Urinary bladder (tissue), 3 donors: ENCODE measurements at regions not wholly inside any gene's neighbourhood (a gene's known extent, or its start where the extent isn't known, plus 50 kb on each side); places are given as distances from the start of the nearest gene placed in this dataset.
"Not testable (repeated sequence)": the region's sequence is repeated elsewhere in the genome, so short reads cannot be mapped to it uniquely, and the experiment has no call there.

Experiments
- DNase-seq: peaks from one replicate; pipeline ENCODE4 v3.0.0-alpha.2; 2015; ENCODE audit errors: extremely low spot score
- H3K27ac ChIP-seq: one replicate; pipeline ENCODE4 v1.5.1; 2013; ENCODE audit warnings: low read depth, mild to moderate bottlenecking, moderate library complexity
- H3K36me3 ChIP-seq: one replicate; pipeline ENCODE4 v1.6.1; 2013; ENCODE audit warnings: mild to moderate bottlenecking, moderate library complexity; ENCODE audit not compliant: insufficient read depth
- H3K4me1 ChIP-seq: one replicate; pipeline ENCODE4 v1.6.1; 2013; ENCODE audit warnings: mild to moderate bottlenecking, moderate library complexity; ENCODE audit not compliant: insufficient read depth
- H3K4me3 ChIP-seq: one replicate; pipeline ENCODE4 v1.5.1; 2013; ENCODE audit warnings: low read depth, low read length
- WGBS: extraction: QIAGEN DNeasy Blood & Tissue Kit; methylation state at CpG from one replicate; pipeline ENCODE4 v1.1.7; 2013; 5-methylcytosine and 5-hydroxymethylcytosine counted together
- donor health status: healthy with polysubstance abuse.
- donor health status: healthy.

DNA sequence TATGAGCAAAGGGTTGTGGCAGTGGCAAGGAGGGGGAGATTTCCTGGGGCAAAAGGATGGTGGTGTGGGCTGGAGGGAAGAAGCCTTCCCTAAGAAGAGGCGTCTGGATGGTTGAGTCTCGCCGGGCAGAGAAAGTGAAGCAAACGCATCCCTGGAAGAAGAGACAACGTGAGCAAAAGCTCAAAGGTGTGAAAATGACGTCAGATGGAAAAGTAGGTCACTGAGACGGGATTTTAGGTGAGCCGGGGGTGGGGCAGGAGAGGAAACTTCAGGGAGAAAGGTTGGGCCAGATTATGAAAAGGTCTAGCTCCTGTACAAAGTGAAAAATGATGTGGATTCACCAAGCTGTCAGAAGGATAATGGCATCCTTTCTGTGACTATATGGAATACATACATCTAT lies 95.3 kb upstream of the KCNE2 start:
- Histone ChIP-seq H3K4me3 (no peak overlapping the region), H3K36me3 (no peaks in the 10 kb centered on the region), H3K4me1 (no peaks in the 10 kb centered on the region), H3K27ac (no peak overlapping the region)
- WGBS = 92% methylated on average over 8 of the region's 8 CpGs
- no peak for DNase-seq

DNA sequence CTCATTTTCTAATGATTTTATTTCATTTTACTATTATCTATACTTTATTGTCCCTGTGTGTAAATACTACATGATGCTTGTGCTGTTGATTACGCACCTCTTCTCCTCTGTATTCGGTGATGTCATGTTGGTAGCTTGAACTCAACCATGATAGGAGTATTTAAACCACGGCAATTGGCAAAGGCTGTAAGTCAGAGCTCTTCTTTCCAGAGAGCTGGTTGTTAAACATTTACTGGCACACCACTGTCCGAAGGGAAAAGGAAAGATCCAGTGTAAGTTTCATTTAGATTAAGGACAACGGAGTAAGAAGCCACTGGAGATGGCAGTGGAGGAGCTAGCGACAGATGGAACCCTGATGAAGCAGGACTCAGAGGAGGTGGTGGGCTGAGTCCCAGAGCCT lies 93.4 kb upstream of the KCNE2 start:
- no peak for DNase-seq
- WGBS = 90% methylated on average over 6 of the region's 6 CpGs

DNA sequence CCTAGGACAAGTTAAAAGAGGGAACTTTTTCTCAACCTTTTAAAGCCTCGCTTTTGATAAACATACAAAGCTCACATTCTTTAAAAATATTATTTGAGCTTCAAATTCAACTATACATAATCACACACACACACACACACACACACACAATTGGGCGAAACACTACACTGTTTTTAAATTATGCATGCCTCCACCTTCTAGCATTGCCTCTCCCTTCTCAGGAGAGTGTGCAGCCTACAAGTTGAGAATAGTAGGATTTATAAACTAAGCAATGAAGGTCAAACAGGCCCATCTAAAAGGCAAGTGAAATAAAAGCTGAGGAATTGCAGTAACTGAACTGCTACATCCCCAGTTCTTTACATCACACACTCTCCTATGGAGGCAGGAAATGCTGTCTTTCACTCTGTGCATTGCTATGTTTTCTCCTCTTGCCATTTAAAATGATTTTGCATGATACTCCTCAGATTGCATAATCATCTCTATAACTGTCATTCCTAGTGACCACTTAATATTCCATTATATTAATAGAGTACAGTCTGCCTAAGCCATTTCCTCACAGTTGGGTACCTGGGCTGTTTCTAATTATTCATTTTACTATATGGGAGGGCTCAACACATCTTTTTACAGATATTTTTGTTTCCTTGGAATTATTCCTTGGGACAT lies 92.5 kb upstream of the KCNE2 start:
- DNase-seq = no peak
- WGBS = 94% methylated on average over 2 of the region's 2 CpGs
- H3K4me3 ChIP-seq = no peak overlapping the region
- no peak overlapping the region for H3K27ac ChIP-seq
- H3K4me1 ChIP-seq = no peaks in the 10 kb centered on the region
- H3K36me3 ChIP-seq = no peaks in the 10 kb centered on the region

More for the DNA sequence above, 93.4 kb upstream of the KCNE2 start:
- Histone ChIP-seq H3K36me3 (no peaks in the 10 kb centered on the region), H3K27ac (no peak overlapping the region), H3K4me1 (no peaks in the 10 kb centered on the region), H3K4me3 (no peak overlapping the region)

DNA sequence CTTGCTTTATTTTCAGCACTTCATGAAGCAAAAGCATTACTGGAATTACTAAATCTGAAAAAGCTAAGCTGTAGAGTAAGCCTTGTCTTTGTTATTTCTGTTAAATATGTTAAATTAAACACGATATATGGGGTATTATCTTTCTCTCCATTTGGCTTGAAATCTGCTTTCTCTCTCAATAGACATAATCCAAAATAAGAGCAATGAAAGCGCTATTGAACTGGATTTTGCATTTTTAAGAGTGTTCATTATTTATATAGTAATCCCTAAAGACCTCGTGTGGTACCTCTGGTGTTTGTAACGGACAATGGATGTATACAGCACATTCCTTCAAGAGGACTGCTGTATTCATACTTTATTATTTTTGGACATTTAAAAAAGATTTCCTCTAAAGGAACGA lies 91.5 kb upstream of the KCNE2 start:
- H3K4me3 ChIP-seq = no peak overlapping the region
- H3K36me3 ChIP-seq = no peaks in the 10 kb centered on the region
- DNase-seq = no peak
- no peak overlapping the region for H3K27ac ChIP-seq
- WGBS = 71% methylated on average over 5 of the region's 5 CpGs
- H3K4me1 ChIP-seq = no peaks in the 10 kb centered on the region

DNA sequence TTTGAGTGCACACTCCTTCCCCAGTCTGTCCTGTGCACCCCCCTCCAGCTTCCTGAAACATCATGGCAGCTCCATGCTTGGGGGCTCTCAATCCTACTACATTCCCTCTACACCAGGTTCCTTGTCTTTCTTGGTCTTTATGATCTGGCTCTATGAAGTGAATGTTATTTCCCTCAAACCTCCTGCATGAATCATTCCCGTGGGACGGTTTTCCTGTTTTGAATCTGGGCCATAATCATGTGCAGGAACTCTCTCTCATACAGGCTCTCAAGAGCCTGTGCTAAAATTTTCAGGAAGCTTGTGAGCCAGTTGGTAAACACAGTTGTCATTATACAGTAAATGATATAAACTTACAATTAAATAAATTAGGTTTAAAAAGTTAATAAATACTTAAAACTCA lies 89.8 kb upstream of the KCNE2 start:
- Histone ChIP-seq H3K4me3 (no peak overlapping the region), H3K4me1 (no peaks in the 10 kb centered on the region), H3K36me3 (no peaks in the 10 kb centered on the region), H3K27ac (no peak overlapping the region)
- DNase-seq = no peak
- 40% methylated on average over 2 of the region's 2 CpGs for WGBS

DNA sequence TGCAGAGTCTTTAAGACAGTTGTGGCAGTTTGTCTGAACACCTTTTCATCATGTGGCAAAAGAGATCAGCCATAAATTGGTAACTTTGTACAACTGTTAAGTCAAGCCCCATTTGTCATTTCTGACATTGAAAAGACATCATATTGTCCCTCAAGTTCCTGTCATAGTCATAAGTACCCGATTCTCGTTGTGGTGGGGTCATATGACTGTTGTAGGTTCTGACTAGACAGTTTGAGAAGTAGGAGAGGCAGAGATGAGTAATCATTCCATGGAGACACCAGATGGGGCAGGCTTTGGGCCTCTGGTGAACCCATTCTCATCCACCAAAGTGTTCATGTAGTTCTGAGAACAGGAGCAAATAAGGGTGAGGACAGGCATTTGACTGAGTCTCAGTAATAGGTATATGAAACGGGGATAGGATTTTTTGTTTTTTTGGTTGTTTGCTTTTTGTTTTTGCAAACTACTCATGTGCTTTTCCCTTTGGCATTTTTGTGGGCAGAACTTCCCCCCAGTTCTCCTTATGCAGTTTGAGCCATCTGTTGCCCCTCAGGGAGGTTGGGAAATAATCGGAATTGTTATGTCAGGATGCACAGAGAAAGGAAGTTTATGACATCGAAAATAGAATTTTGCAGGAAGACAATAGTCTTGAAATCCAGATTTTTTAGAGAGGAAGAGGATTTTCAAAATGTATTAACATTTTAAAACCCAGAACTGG lies 86.9 kb upstream of the KCNE2 start:
- no peak overlapping the region for H3K27ac ChIP-seq
- WGBS = 78% methylated on average over 5 of the region's 5 CpGs
- no peak overlapping the region for H3K4me3 ChIP-seq
- H3K4me1 ChIP-seq = peaks cover 3% of the 10 kb centered on the region
- no peaks in the 10 kb centered on the region for H3K36me3 ChIP-seq
- no peak for DNase-seq

DNA sequence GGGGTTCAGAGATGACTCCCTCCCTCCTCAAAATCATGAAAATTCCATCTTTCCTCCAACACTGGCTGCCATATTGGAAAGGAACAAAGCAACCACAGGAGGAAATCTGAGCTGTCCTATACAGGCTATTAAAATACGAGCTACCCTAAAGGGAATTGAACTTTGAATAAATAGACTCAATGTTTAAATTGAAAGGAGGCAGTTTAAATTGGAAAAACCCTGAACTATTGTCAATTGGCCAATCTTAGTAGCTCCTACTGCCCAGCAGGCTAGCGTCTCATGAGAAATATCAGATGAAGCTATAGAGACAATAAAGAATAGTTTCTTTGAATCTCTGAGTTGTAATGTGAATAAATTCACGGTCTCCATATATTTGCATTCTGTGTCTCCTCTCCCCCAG lies 85.4 kb upstream of the KCNE2 start:
- peaks cover 3% of the 10 kb centered on the region for H3K4me1 ChIP-seq
- 95% methylated on average over 3 of the region's 3 CpGs for WGBS

DNA sequence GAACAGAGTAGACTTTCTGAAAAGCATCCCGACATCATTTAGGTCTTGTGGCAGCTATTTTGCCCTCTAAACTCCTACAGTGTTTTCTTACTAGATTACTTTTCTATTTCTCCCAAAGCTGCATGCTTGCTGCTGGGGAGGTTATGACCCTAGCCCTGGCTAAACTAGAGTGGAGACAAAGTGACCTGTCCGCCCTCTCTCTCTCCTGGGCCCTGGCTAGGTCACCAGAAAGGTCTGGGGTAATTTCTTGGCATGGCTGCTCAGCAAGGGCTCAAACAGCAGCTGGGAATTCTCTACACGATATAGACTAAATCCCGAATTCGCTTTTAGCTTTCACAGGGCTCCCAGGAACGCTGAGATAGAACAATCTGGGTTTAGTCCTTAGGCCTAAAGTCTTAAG lies 84.5 kb upstream of the KCNE2 start:
- Histone ChIP-seq H3K4me3 (no peak overlapping the region), H3K27ac (no peak overlapping the region), H3K36me3 (no peaks in the 10 kb centered on the region), H3K4me1 (peaks cover 3% of the 10 kb centered on the region)
- WGBS = 58% methylated on average over 6 of the region's 6 CpGs
- no peak for DNase-seq

More for the DNA sequence above, 85.4 kb upstream of the KCNE2 start:
- Histone ChIP-seq H3K4me3 (no peak overlapping the region), H3K27ac (no peak overlapping the region), H3K36me3 (no peaks in the 10 kb centered on the region)
- no peak for DNase-seq

DNA sequence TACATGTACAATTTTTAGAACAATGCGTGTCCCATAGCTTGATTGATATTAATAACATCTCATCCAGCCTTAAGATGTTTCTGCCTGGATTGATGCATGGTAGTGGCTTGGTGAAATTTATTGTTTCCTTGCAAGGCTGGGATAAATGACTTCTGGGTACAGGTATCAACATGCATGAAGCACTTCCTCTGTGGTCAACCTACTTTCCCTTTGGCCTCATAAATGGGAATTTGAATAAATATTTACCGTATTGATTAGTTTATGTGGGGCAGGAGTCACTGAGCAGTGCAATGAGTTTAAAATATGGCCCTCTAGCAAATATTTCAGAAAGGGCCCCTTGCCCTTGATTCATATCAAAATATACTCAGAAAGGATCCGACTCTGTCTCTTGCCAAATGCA lies 83.9 kb upstream of the KCNE2 start:
- no peak overlapping the region for H3K27ac ChIP-seq
- DNase-seq = no peak
- no peak overlapping the region for H3K4me3 ChIP-seq
- 57% methylated on average over 3 of the region's 3 CpGs for WGBS
- H3K4me1 ChIP-seq = peaks cover 3% of the 10 kb centered on the region
- H3K36me3 ChIP-seq = no peaks in the 10 kb centered on the region

DNA sequence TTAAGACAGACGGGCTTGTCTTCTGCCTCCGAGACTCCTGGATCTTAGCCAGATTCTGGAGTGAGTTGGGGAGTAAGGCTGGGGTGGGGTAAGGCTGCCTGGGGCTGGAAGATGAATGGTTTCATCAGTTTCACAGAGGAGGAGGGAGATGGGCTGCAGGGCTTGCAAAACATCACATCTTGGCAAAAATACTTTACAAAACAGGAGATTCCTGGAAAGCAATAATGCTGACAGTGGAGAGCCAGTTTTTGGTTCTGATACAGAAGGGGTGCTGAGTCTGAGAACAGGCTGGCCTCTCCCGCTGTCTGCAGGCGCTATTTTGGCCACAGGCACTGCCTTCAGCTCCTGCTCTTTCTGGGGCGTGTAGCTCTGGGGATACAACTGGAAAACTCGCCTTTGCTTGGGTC lies 83.4 kb upstream of the KCNE2 start:
- Histone ChIP-seq H3K4me3 (no peak overlapping the region), H3K4me1 (peaks cover 3% of the 10 kb centered on the region), H3K27ac (no peak overlapping the region), H3K36me3 (no peaks in the 10 kb centered on the region)
- peak; percentile 56 for DNase-seq
- WGBS = 28% methylated on average over 6 of the region's 6 CpGs

DNA sequence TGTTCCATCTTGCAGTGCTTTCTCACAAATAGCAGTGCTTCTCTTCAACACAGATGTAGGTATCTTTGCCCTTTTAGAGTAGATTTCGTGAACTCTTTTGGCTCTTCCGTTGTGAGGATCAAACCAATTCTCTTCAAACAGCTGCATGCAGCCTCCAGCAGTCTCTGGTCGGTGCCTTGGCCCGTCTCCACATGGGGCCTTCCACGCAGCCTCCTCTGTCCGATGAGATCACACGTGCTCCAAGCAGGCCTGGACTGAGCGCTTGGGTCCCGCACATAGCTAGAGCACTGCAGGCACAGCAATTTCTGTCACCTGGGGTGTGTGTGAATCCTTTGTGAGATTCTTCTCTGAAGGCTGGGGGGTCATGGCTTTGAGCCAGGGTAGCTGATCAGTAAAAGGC lies 82.8 kb upstream of the KCNE2 start:
- Histone ChIP-seq H3K36me3 (no peaks in the 10 kb centered on the region), H3K27ac (no peak overlapping the region), H3K4me1 (peaks cover 3% of the 10 kb centered on the region), H3K4me3 (no peak overlapping the region)
- WGBS = 55% methylated on average over 9 of the region's 9 CpGs
- no peak for DNase-seq

DNA sequence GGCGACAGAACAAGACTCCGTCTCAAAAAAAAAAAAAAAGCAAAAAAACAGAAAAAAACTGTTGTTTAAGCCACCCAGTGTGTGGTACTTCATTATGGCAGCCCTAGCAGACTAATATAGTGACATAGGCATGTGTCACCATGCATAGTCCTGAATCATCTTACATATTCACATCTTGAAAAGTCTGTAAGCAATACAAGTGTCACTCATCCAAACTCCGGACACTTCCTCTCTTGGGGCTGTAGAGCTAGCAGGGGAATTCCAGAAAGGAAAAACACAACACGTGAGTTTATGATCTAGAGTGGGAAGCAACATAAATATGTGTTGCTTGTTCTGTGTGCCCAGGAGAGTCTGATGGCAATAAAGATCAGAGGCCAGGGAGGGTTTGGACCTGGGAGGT lies 81.6 kb upstream of the KCNE2 start:
- Histone ChIP-seq H3K4me3 (no peak overlapping the region), H3K4me1 (peaks cover 3% of the 10 kb centered on the region), H3K27ac (no peak overlapping the region), H3K36me3 (no peaks in the 10 kb centered on the region)
- no peak for DNase-seq
- WGBS = 85% methylated on average over 4 of the region's 4 CpGs

DNA sequence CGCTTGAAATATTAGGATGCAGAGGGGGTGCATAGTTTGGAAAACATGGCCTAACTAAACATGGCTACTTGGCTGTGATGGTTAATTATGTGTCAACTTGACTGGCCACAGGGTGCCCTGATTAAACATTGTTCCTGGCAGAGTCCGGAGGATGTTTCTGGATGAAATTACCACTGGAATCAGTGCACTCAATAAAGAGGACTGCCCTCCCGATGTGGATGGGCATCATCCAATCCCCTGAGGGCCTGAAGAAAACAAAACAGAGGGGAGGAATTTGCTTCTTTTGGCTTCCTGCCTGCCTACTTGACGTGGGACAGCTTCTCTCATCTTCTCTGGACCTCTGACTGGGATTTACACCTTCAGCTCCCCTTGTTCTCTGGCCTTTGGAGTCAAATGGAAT lies 79.1 kb upstream of the KCNE2 start:
- H3K4me3 ChIP-seq = no peak overlapping the region
- WGBS = 77% methylated on average over 4 of the region's 4 CpGs
- DNase-seq = no peak
- no peaks in the 10 kb centered on the region for H3K36me3 ChIP-seq
- no peak overlapping the region for H3K27ac ChIP-seq
- H3K4me1 ChIP-seq = peaks cover 3% of the 10 kb centered on the region

DNA sequence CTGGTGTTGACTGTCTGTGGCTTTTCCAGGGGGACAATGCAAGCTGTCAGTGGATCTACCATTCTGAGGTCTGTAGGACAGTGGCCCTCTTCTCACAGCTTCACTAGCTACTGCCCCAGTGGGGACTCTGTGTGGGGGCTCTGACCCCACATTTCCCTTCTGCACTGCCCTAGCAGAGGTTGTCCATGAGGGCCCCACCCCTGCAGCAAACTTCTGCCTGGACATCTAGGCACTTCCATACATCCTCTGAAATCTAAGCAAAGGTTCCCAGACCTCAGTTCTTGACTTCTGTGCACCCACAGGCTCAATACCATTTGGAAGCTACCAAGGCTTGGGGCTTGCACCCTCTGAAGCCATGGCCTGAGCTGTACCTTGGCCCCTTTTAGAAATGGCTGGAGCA lies 75.8 kb upstream of the KCNE2 start:
- not testable (repeated sequence) for H3K4me3 ChIP-seq, H3K4me1 ChIP-seq, H3K36me3 ChIP-seq, DNase-seq, H3K27ac ChIP-seq
